ENCODE measurements at regions not wholly inside any gene's neighbourhood (a gene's known extent, or its start where the extent isn't known, plus 50 kb on each side); places are given as distances from the start of the nearest gene placed in this dataset.

DNA sequence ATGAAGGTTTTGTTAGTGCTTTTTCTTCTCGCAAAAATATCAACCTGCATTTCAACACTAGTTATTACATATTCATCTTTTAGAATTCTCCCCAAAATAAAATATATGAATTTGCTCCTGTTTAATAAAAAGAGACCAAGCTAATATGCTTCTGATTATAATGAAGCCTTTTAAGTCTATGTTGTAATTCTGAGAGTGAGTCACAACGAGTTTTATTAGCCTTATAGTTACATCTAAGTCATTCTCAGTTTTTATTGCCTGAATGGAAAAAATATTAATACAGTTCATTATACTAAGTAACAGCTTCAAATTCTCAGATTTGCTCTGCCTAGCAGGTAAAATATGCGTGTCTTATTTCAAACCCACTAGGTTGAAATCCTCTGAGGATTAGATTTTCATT, 152.4 kb upstream of the CELF2 start:
- DNase-seq: no peak

DNA sequence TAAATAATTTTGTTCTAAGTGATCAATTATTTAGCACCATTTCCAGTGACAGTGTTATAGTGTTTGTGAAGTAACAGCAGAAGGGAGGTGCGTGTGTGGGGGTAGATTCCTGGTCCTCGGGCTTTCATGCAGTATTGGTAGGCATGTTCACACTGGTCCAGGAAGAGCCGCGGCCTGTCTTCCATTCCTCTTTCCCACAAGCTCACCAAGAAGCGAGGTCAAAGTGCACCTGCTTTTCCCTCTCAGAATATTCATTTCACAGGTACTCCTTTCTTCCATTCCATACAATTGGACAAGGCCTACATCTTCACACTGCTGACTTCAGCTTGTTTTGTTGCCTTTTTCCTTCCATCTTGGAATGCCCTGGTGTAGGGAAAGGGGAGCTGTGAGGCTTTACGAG, 151.8 kb upstream of the CELF2 start:
- DNase-seq: no peak

- DNase-seq: no peak
Observed at GRCh38 chr10:10869592-10869991, 148.1 kb upstream of the CELF2 start.

DNA sequence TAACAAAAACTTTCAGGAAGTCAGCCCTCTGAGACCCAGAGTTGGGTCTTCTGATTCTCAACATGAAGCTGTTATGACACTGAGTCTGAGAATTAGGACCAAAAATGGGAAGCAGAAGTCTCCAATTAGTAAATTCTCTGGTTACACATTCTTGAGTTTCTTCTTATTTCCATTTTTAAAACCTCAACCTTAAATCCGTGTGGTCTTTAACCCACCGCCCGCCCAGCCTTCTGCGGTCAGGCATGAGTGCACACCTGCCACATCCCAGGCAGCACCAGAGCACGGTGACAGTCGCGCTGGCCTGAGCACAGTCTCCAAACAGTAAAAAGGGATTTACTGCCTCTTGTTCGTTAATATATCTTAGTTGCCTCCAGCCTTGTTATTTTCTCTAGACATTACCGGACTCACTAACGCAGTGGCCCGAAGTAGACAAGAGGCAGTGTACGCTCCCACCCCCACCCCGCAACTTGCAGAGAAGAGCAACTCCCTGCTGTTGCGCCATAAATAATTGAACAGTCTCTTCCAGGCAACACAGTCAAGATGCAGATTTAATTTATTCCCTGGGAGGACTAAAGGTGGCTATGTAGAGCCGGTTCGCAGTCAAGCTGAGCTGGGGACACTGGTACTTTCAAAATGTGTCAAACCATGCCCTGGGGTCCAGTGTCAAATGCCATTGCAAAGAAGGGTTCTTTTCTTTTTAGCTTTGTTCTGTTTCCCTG, 147.0 kb upstream of the CELF2 start:
- DNase-seq: no peak

DNA sequence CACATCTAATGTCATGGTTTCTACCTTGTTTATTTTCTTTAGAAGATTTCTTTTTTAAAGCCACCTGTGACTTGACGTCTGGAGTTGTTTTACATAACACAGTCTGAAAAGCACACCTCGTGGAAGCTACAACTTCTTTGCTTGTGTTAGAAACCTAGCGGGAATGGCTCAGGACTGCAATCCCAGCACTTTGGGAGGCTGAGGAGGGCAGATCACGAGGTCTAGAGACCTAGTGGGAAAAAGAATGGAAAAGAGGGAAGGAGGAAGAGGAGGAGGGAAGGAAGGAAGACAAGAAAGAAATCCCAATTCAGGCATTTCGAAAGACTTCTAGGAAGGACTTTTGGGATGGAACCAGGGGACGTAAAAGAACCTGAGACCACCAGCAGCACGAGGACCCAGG, 146.3 kb upstream of the CELF2 start:
- DNase-seq: no peak

DNA sequence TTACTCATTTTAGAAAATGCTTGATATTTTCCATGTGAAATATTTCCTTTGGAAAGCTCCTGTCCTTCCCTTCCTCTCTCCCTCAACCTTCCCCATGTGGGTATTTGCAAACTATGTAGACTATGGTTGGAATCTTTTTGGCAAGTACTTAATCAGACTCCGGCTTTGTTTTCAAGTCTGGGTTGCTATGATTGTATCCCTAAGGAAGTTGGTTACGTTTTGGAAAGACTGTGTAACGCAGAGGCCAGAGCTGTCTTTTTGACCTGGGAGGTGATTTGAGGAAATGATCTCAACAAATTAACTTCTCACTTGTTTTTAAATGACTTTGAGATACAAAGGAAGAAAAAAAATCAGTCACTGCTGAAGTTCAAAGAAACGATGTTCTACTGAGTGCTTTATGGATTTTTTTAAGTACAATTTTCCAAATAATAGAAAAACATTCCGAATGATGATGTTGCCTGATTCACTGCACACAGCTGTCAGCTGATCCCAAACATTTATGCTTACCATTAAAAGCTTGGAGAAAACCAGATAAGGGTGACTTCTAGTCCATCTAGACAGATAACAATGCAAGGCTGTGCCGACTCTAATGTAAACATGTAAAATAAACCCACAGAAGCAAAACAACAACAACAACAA, 145.5 kb upstream of the CELF2 start:
- no peak for DNase-seq

DNA sequence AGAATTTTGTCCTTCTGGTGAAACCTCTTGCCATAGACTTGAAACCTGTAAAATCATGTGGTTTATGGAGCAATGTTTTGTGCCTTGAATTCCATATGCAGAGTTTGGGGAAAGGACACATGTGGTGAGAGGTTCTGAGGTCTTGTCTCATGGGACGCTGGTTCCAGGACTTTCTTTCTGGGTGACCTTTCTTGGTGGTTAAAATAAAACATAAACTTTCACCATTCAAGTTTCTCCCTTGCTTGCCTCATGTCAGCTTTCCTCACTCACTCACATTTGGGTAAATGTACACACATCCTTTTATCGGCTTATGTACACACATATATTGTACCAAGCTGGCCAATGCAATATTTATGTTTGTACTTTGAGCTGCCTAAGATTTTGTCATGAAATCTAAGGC, 144.9 kb upstream of the CELF2 start:
- DNase-seq: no peak

DNA sequence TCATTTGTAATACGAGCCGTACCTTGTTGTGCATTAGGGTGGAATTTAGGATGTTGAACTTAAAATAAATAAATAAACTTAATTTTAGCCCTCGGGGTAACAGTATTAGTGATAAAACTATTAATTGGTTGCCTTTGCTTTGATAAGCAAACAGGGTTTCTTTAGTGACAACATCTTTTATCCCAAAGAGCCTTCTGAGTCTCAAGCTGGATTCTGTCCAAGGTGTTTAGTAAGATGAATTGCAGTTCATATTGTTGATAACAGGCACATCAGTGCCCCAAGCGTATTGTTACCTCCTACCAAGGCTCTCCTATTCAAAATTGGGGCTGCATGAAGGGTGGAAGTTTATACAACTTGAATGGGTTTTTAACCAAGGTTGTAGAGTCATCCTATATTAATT, 144.4 kb upstream of the CELF2 start:
- DNase-seq: no peak

DNA sequence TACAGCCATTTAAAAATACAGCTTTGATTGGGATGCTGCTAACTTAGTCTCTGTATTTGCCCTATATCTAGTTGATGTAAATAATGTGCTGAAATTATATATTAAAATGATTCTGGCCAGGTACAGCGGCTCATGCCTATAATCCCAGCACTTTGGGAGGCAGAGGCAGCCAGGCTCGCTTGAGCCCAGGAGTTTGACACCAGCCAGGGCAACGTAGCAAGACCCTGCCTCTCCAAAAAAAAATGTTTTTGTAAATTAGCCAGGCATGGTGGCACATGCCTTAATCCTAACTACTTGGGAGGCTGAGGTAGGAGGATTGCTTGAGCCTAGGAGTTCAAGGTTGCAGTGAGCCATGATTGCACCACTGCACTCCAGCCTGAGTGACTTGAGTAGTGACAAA, 143.8 kb upstream of the CELF2 start:
- no peak for DNase-seq

DNA sequence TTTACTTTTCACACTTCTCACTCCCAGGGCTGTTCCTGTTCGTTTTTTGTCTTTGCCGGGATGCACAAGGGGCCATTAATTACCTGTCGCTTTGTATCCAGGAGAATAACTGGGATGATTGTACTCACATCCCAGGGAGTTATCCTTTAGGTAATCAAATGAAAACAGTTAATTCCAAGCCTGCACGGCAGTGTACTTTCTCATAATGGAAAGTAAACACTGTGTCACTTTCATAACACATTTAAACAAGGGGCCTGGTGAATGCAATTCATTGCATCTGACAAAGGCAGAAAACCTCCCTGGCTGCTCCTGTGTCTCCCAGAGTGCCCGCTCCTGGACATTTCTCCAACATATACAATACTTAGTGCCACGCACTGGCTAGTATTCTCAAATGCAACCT, 138.7 kb upstream of the CELF2 start:
- DNase-seq: no peak

GRCh38 chr10:10881117-10881813, 136.4 kb upstream of the CELF2 start:
- no peak for DNase-seq

DNA sequence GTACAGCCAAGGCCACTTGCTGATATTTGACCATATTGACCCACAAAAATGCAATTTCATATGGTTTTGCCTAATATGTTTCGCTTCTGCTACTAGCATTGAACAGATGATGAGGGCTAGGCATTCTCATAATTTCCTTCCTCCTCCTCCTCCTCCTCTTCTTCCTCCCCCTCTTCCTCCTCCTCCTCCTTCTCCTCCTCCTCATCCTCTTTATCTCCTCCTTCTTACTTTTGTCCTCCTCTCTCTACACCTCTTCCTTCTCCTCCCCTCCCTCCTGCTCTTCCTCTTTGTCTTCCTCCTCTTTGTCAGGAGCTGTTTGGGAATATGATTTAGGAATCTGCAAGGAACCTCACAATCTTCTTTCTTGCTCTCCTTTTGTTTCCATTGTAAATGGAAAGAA, 133.9 kb upstream of the CELF2 start:
- no peak for DNase-seq

GRCh38 chr10:10886861-10887531, 130.7 kb upstream of the CELF2 start:
- peak; percentile 4 for DNase-seq

DNA sequence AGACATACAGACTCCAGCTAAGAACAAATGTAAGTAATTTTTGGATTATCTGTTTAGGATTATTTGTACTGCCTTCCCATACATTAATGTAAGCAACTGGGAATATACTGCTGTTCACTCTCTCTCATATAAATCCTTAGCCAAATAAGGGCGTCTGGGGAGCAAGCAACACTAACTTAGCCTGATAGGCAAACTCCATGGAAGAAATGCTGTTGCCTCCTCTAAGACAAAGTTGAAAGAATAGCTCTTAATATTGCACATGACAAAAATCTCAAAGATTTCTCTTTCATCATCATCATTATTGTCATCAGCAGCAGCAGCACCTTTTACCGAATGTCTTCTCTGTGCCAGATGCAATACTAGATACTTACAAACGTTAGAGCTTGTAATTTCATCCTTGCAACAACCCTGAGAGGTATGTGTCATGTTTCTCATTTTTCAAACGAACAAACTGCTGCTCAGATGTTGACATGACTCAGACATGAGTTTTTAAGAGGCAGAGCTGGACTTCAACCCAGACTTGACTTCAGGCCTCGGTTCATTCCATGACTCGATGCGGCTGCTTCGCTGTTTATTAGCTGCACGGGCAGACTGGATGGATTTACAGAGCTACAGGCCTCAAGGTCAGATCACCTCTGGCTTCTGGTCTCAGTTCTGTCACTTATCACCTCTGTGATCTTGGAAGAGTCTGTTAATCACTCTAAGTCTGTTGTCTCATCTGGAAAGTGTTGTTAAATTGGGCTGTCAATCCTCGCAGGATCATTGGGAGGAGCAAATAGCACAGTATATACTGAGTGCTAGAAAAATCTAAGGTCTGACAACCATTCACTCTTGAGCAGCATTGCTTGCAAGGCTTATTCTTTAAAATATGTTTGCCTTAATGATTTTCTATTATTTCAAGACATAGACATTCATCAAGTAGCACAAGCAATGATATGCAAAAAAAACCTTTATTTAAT, 126.3 kb upstream of the CELF2 start:
- no peak for DNase-seq

- no peak for DNase-seq
Observed at GRCh38 chr10:10892290-10892875, 125.3 kb upstream of the CELF2 start.

GRCh38 chr10:10897400-10897799, 120.3 kb upstream of the CELF2 start:
- DNase-seq: no peak

DNA sequence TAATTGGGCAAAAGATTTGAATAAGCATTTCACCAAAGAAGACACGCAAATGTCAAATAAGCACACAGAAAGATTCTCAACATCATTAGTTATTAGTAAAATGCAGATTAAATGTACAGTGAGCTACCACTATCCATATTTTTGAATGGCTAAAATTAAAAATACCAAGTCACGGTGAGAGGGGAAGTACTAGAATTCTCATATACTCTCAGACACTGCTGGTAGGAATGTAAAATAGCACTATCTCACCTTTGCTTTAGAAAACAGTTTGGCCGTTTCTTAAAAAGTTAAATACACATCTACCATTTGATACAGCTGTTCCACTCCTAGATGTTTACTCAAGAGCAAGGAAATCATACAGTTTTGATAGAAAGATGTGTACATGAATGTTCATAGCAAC, 115.8 kb upstream of the CELF2 start:
- DNase-seq: no peak

DNA sequence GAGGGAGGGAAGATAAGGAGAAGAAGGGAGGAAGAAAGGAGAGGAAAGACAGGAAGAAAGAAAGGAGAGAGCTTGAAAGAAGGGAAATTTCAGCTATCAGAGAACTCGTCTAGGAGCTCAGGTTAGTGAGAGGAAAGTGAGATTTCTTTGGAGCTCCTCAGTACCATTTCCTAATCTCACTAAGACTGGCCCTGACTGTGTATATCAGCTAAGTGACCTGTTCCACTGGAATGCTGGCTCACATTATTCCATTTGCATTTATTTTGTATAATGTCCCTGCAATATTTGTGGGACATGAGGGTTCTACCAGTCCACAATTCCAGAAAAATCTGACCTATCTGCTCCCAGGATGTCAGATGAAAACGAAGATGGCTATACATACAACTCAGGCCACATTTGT, 114.7 kb upstream of the CELF2 start:
- no peak for DNase-seq

GRCh38 chr10:10903620-10904019, 114.1 kb upstream of the CELF2 start:
- DNase-seq: no peak

- DNase-seq: no peak
Observed at GRCh38 chr10:10910634-10911033, 107.0 kb upstream of the CELF2 start.

GRCh38 chr10:10911035-10911434, 106.6 kb upstream of the CELF2 start:
- DNase-seq: no peak

- DNase-seq: no peak
Observed at GRCh38 chr10:10911471-10911921, 106.2 kb upstream of the CELF2 start.
